ENCODE measurements at regions not wholly inside any gene's neighbourhood (a gene's known extent, or its start where the extent isn't known, plus 50 kb on each side); places are given as distances from the start of the nearest gene placed in this dataset.

- TF ChIP-seq EZH2 (IDR thresholded peaks at IDR 0.05; ENCODE audit: borderline replicate concordance, insufficient read depth, low read depth, low read length, poor library complexity, severe bottlenecking), result no peak
- TF ChIP-seq CTCF (IDR thresholded peaks at IDR 0.05), result no peak
These were observed 148.5 kb upstream of the GYPC start for GRCh38 chr2:126507425-126507911.
